HG02840 (cell line): ENCODE measurements at regions not wholly inside any gene's neighbourhood (a gene's known extent, or its start where the extent isn't known, plus 50 kb on each side); places are given as distances from the start of the nearest gene placed in this dataset.

Source experiments
- ATAC-seq: cut with Tn5 transposase; IDR thresholded peaks from one replicate; pipeline ENCODE4 v1.9.1; 2021; ENCODE audit warnings: mild to moderate bottlenecking, moderate library complexity, moderate number of reproducible peaks; ENCODE audit not compliant: unreplicated experiment, low FRiP score

- ATAC-seq, result no peak
Observed at GRCh38 chr9:38200431-38200830, 131.4 kb upstream of the SHB start.

DNA sequence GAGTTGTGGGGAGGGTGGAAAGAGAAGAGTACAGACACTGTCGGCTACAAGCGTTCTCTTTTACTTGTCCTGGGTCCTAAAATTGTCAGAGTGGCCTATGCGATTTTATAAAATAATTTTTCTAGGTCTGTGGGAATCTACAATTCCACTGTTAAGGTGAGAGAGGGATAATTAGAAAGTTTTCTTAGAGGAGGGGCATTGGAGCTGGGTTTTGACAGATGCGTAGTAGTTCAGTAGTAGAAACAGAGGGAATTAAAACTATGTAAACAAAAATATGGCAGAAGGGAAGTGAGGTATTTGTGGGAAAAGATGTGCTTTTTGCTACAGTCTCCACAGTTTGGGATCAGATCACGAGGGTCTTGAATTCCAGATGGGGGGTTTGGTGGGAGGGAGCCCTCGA lies 129.1 kb upstream of the SHB start:
- no peak for ATAC-seq

GRCh38 chr9:38196714-38197113 lies 127.7 kb upstream of the SHB start:
- ATAC-seq, result no peak

DNA sequence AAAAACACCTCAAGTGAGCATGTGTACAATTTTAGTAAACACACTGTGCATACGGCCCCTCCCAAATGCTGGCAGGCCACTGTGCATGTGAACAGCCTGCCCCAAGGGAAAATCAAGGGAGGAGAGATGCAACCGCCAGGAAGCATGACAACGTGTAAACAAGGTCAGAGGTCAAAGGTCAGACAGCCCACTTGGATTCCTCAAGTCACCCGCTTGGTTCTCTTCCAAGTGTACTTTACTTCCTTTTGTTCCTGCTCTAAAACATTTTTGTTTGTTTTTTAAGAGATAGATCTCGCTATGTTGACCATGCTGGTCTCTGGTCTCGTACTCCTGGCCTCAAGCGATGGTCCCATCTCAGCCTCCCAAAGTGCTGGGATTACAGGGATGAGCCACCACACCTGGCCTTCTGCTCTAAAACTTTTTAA lies 126.7 kb upstream of the SHB start:
- ATAC-seq, result no peak

GRCh38 chr9:38194870-38195269 lies 125.8 kb upstream of the SHB start:
- no peak for ATAC-seq

DNA sequence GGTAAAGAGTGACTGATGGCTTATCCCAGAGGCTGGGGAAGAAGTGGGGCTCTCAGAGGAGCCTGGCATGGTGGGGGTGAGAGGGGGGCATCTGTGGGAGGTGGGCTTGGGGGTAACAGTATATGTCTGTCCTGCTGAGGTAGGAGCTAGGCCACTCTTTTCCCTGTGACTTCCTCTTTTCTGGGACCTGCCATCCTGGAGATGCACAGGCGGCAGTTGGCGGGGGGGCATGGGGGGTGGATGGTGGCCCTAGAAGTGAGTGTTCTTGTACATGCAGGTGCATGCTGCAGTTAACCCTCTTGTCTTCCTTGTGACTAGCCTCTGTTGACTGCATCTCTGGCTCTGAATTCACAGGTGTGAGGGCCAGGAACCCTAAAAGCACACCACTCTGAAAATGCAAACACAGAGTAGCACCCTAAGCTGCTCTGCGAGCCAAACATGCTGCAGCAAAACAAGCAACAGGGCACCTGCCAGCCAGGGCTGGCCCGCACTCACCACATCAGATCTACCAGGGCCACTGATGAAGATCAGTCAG lies 123.8 kb upstream of the SHB start:
- ATAC-seq, result no peak

- no peak for ATAC-seq
Observed at GRCh38 chr9:38186404-38187115, 117.5 kb upstream of the SHB start.

DNA sequence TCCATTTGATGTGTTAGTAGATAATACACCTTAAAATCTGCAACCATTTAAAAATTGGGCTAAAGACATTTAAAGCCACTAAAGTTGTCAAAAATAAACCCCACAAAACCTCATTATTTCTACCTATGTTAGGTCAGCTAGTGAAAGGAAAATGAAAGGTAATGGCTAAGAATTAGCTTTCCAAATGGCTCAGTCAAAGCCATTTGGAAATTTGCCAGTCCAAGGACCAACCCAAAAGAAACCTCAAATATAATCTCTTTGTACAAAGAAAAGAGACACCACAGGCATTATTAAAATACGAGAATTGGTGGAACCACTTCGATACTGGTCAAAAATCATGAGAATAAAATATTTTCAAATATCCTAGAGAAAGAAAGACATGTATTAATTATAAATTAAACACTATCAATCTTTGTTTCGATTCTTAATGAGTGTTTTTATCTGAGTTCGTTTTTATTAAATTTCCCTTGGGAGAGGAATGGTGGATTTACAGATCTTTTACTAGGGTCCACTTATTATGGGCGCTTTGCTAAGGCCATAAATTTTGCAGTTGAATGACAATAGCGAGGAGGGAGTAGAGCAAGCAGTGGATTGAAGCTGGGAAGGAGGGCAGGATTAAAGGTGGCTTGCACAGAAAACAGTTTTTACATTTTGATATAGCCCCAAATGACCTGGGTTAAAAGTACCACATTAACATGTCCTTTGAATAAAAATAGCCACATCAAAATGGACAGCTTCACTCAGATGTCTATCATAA lies 116.8 kb upstream of the SHB start:
- ATAC-seq, result no peak

GRCh38 chr9:38183994-38184568 lies 115.1 kb upstream of the SHB start:
- ATAC-seq, result no peak

DNA sequence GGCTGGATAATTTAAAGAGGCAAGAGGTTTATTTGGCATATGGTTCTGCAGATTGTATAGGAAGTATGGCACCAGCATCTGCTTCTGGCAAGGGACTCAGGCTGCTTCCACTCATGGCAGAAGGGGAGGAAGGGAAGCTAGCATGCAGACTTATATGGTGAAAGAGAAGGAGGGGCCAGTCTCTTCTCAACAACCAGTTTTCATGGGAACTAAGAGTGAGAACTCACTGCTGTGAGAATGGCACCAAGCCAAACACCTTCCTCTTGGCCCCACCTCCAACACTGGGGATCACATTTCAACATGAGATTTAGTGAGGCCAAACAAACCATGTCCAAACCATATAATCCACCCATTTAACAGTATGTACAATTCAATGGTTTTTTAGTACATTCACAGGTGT lies 113.3 kb upstream of the SHB start:
- no peak for ATAC-seq

- no peak for ATAC-seq
Observed at GRCh38 chr9:38181866-38182265, 112.8 kb upstream of the SHB start.

- ATAC-seq, result no peak
Observed at GRCh38 chr9:38181232-38181631, 112.2 kb upstream of the SHB start.

- ATAC-seq, result no peak
Observed at GRCh38 chr9:38180656-38181055, 111.6 kb upstream of the SHB start.

GRCh38 chr9:38179965-38180364 lies 110.9 kb upstream of the SHB start:
- no peak for ATAC-seq

DNA sequence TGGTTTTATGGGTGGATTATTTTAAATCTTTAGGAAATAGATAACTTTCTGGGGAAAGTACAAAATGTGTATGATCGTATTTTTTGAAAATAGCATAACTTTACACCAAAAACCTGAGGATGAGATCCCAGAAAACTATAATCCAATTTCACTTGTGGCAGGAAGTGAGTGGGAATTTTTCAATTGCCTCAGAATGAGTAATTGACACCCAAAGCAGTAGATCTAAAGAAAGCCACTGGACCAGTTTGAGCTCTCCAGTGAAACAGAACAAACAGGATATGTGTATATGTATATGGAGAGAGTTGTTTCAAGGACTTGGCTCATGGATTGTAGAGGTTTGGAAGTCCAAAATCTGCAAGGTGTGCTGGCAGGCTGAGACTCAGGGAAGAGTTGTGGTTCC lies 109.2 kb upstream of the SHB start:
- no peak for ATAC-seq

GRCh38 chr9:38177680-38178079 lies 108.7 kb upstream of the SHB start:
- no peak for ATAC-seq

DNA sequence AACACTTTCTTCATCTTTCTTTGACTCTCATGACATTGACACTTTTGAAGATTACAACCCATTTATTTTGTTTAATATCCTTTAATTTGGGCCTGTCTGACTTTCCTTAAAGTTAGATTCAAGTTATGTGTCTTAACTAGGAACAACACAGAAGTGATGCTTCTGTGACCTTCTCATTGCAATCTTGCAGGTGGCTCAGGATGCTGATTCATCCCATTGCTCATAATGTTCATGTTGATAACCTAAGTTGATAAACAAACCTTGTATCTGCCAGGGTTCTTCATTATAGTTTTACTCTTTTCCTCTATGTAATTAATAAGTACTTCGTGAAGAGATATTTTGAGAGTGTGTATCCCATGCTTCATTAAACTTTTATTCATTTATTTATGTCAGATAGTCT lies 107.2 kb upstream of the SHB start:
- ATAC-seq, result no peak

- ATAC-seq, result no peak
Observed at GRCh38 chr9:38175423-38175822, 106.4 kb upstream of the SHB start.

GRCh38 chr9:38172586-38172985 lies 103.6 kb upstream of the SHB start:
- no peak for ATAC-seq

DNA sequence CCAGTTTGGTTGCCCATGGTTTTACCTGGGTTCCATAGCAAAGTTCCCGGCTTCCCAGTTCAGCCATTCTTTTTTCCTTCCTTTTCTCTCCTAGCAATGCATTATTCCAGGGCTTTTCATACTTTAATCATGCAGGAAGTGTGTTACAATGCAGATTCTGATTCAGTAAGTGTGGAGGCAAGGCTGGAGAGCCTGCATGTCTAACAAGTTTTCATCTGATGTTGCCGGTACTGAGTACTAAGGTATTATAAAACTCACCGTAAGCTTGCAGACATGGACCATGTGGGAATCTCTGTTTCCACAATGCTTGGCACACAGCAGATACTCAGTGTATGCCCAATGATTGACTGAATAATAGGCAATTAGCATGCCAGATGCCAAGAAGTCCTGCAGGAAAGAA lies 102.9 kb upstream of the SHB start:
- ATAC-seq, result no peak

DNA sequence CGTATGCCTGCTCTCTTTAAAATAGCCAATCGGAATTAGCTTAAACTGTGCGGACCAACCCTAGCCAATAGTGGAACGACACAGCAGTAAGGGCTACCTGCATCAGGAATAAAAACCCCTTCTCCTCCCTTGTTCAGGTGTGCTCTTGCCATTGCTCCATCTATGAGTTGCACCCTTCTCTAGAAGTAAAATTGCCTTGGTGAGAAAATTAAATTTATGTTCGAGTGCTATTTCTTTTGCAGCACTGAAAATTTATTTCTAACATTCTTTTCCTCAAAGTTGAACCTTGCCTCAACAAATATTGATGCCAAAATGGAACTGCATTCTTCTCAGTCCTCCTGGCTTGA lies 102.5 kb upstream of the SHB start:
- no peak for ATAC-seq
